Loucy (cell line): ENCODE measurements at regions not wholly inside any gene's neighbourhood (a gene's known extent, or its start where the extent isn't known, plus 50 kb on each side); places are given as distances from the start of the nearest gene placed in this dataset.
"Not testable (repeated sequence)": the region's sequence is repeated elsewhere in the genome, so short reads cannot be mapped to it uniquely, and the experiment has no call there.

Experiments used
- H2AFZ ChIP-seq: fragments of 200-600 bp; sonication (generic); 2 replicates; pipeline ENCODE4 v1.6.0; 2016; ENCODE audit warnings: antibody characterized with exemption, mild to moderate bottlenecking, low read length, moderate library complexity
- H3F3A ChIP-seq: fragments of 200-600 bp; 2 replicates; pipeline ENCODE4 v1.6.0; 2016; ENCODE audit warnings: antibody characterized with exemption, low read depth, mild to moderate bottlenecking
- H3K27me3 ChIP-seq: fragments of 200-600 bp; sonication (generic); 2 replicates; pipeline ENCODE4 v1.6.1; 2014; ENCODE audit warnings: low read length, mild to moderate bottlenecking; ENCODE audit not compliant: insufficient read depth, poor library complexity, severe bottlenecking
- H3K36me3 ChIP-seq: fragments of 200-600 bp; sonication (generic); 2 replicates; pipeline ENCODE4 v1.6.1; 2016; ENCODE audit warnings: low read length; ENCODE audit not compliant: insufficient read depth
- H3K4me1 ChIP-seq: fragments of 200-600 bp; sonication (generic); 2 replicates; pipeline ENCODE4 v1.5.1; 2014; ENCODE audit warnings: low read length, mild to moderate bottlenecking; ENCODE audit not compliant: insufficient read depth, poor library complexity, severe bottlenecking
- H3K4me2 ChIP-seq: fragments of 200-600 bp; sonication (generic); 2 replicates; pipeline ENCODE4 v1.6.0; 2014; ENCODE audit warnings: antibody characterized with exemption, low read length, low read depth, mild to moderate bottlenecking; ENCODE audit not compliant: poor library complexity, severe bottlenecking
- H3K4me3 ChIP-seq: fragments of 200-600 bp; sonication (generic); 2 replicates; pipeline ENCODE4 v1.5.1; 2014; ENCODE audit warnings: low read length, mild to moderate bottlenecking, mixed read lengths; ENCODE audit not compliant: poor library complexity, severe bottlenecking
- H3K79me2 ChIP-seq: fragments of 200-600 bp; sonication (generic); 2 replicates; pipeline ENCODE4 v1.6.1; 2014; ENCODE audit warnings: low read length; ENCODE audit not compliant: insufficient read depth
- H3K9ac ChIP-seq: fragments of 200-600 bp; sonication (generic); 2 replicates; pipeline ENCODE4 v1.6.0; 2014; ENCODE audit warnings: mild to moderate bottlenecking, low read depth, low read length, moderate library complexity; ENCODE audit not compliant: poor library complexity, severe bottlenecking
- H3K9me2 ChIP-seq: fragments of 200-600 bp; sonication (generic); replicated peaks from 2 replicates; pipeline ENCODE4 v1.6.1; 2016; ENCODE audit warnings: low read depth, low read length, mixed read lengths
- H3K9me3 ChIP-seq: fragments of 200-600 bp; sonication (generic); 2 replicates; pipeline ENCODE4 v1.6.1; 2014; ENCODE audit warnings: mild to moderate bottlenecking, antibody characterized with exemption, low read length, low read depth; ENCODE audit not compliant: insufficient read depth
- H4K20me1 ChIP-seq: fragments of 200-600 bp; sonication (generic); 2 replicates; pipeline ENCODE4 v1.6.0; 2014; ENCODE audit warnings: antibody characterized with exemption, low read length, mild to moderate bottlenecking; ENCODE audit not compliant: insufficient read depth, poor library complexity, severe bottlenecking
- CTCF ChIP-seq: fragments of 200-600 bp; sonication (generic); conservative IDR thresholded peaks from 2 replicates; pipeline ENCODE4 v1.5.1; 2014; ENCODE audit warnings: mild to moderate bottlenecking, antibody characterized with exemption, low read length
- EZH2phosphoT487 ChIP-seq: fragments of 200-600 bp; IDR thresholded peaks from 2 replicates; pipeline ENCODE4 v1.6.1; 2018; ENCODE audit warnings: antibody characterized with exemption, mild to moderate bottlenecking, moderate library complexity, borderline replicate concordance

GRCh38 chr21:20883408-20883800 is 114.8 kb upstream of the NCAM2 start:
- no peaks in the 10 kb centered on the region for H4K20me1 ChIP-seq
- H3K9me2 ChIP-seq, result no peaks in the 10 kb centered on the region
- H3K4me1 ChIP-seq, result no peaks in the 10 kb centered on the region
- H2AFZ ChIP-seq, result no peak overlapping the region
- H3K4me2 ChIP-seq, result no peak overlapping the region
- H3K9ac ChIP-seq, result no peak overlapping the region
- H3K9me3 ChIP-seq, result no peaks in the 10 kb centered on the region
- no peaks in the 10 kb centered on the region for H3K79me2 ChIP-seq
- no peak overlapping the region for H3K4me3 ChIP-seq
- H3K27me3 ChIP-seq, result no peaks in the 10 kb centered on the region
- no peaks in the 10 kb centered on the region for H3F3A ChIP-seq
- TF ChIP-seq CTCF (no peak), EZH2phosphoT487 (no peak)
- H3K36me3 ChIP-seq, result no peaks in the 10 kb centered on the region

DNA sequence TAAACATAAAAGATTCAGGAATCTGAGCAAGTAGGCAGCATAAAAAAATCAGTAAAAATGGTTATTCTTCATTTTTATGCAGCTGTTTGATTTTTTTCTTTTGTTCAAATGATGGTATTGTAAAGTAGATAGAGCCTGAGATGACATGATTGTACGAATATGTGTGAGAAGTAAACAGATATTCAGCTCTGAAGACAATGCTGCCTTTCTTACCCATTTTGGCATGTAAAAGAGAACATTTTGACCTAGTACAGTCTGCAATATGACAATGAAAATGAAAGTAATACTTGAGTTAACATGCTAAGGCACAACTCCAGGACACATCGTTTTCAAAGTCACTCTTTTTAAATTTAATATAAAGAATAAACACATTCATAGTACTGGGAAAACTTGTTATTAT is 95.7 kb upstream of the NCAM2 start:
- Histone ChIP-seq H3K27me3 (no peaks in the 10 kb centered on the region), H2AFZ (no peak overlapping the region), H3K9ac (no peak overlapping the region), H3K4me1 (no peaks in the 10 kb centered on the region), H3K4me2 (no peak overlapping the region), H3K4me3 (no peak overlapping the region), H3K9me2 (no peaks in the 10 kb centered on the region), H3K9me3 (no peaks in the 10 kb centered on the region), H3F3A (no peaks in the 10 kb centered on the region), H4K20me1 (no peaks in the 10 kb centered on the region), H3K79me2 (no peaks in the 10 kb centered on the region), H3K36me3 (no peaks in the 10 kb centered on the region)
- TF ChIP-seq EZH2phosphoT487 (no peak), CTCF (no peak)

DNA sequence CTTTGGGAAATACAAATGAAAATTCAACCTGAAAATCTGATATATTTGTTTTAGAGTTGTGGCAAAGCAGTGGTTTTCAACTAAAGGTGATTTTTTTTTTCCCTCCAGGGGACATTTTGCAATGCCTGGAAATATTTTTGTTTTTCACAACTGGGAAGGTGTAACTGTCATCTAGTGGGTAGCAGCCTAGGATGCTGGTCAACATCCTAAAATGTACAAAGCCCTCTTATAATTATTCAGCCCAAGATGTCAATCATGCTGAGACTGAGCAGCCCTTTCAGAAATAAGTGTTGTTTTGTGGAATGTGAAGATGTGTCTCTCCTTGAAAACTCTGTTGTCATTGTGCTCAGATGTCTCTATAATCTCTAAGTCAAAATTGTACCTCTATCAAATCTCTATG is 95.2 kb upstream of the NCAM2 start:
- Histone ChIP-seq H3K79me2 (no peaks in the 10 kb centered on the region), H2AFZ (no peak overlapping the region), H3K9ac (no peak overlapping the region), H3K36me3 (no peaks in the 10 kb centered on the region), H3K4me3 (no peak overlapping the region), H3K9me2 (no peaks in the 10 kb centered on the region), H4K20me1 (no peaks in the 10 kb centered on the region), H3K9me3 (no peaks in the 10 kb centered on the region), H3K4me1 (no peaks in the 10 kb centered on the region), H3F3A (no peaks in the 10 kb centered on the region), H3K4me2 (no peak overlapping the region), H3K27me3 (no peaks in the 10 kb centered on the region)
- TF ChIP-seq CTCF, result no peak
- TF ChIP-seq EZH2phosphoT487, result no peak

GRCh38 chr21:20927555-20927954 is 70.7 kb upstream of the NCAM2 start:
- not testable (repeated sequence) for H3K9me2 ChIP-seq, H3K36me3 ChIP-seq, H3K4me2 ChIP-seq, H3K9ac ChIP-seq, H3F3A ChIP-seq, H2AFZ ChIP-seq, H3K4me1 ChIP-seq, H3K79me2 ChIP-seq, H3K27me3 ChIP-seq, H3K9me3 ChIP-seq, H3K4me3 ChIP-seq, H4K20me1 ChIP-seq
